ENCODE measurements at regions not wholly inside any gene's neighbourhood (a gene's known extent, or its start where the extent isn't known, plus 50 kb on each side); places are given as distances from the start of the nearest gene placed in this dataset.

- no peak overlapping the region for H3K27ac ChIP-seq (ENCODE audit: low read depth in 1 of 2, low read length in 2 of 2)
- H3K4me2 ChIP-seq (replicated peaks; ENCODE audit: extremely low read depth, low read length, poor library complexity, severe bottlenecking): no peak overlapping the region
- Mint-ChIP-seq H3K27me3 (ENCODE audit: low read depth in 3 of 3) (peaks cover 6 to 19% (median 14%) of the 10 kb centered on the region in 3 donors), H3K4me1 (peaks cover 13% of the 10 kb centered on the region), H3K9me3 (no peaks in the 10 kb centered on the region), H3K36me3 (no peaks in the 10 kb centered on the region), H3K4me3 (no peak overlapping the region), H3K27ac (no peak overlapping the region)
- TF ChIP-seq CTCF (IDR thresholded peaks at IDR 0.05): no peak
- 79% methylated on average over 6 of the region's 9 CpGs for WGBS (ENCODE audit: insufficient coverage)
- H2AFZ ChIP-seq (ENCODE audit: insufficient read depth, low read depth, low read length, poor library complexity, severe bottlenecking): no peak overlapping the region
- peaks cover under 1 to 5% of the 10 kb centered on the region in 2 donors for H3K27me3 ChIP-seq (ENCODE audit: control insufficient read depth in 2 of 2, insufficient read depth in 2 of 2, low read length in 2 of 2)
- H3K9me3 ChIP-seq (replicated peaks in 1 of 2; ENCODE audit: control insufficient read depth in 1 of 2, insufficient read depth in 1 of 2, low read length in 2 of 2): no peaks in the 10 kb centered on the region
- peaks cover 0 to 18% of the 10 kb centered on the region in 2 donors for H3K4me1 ChIP-seq (ENCODE audit: control insufficient read depth in 1 of 2, insufficient read depth in 2 of 2, low read length in 2 of 2)
- intact Hi-C loops (cut with micrococcal nuclease): no loop called here
- no peaks in the 10 kb centered on the region for H4K20me1 ChIP-seq (ENCODE audit: insufficient read depth, low read length)
- H3K36me3 ChIP-seq (replicated peaks in 1 of 2; ENCODE audit: control insufficient read depth in 1 of 2, insufficient read depth in 2 of 2, low read length in 2 of 2): no peaks in the 10 kb centered on the region
- no peak overlapping the region for H3K4me3 ChIP-seq (replicated peaks in 1 of 3; ENCODE audit: low read depth in 2 of 3, low read length in 3 of 3)
- no peaks in the 10 kb centered on the region for H3K79me2 ChIP-seq (ENCODE audit: insufficient read depth, low read length)
- no peak overlapping the region for H3K9ac ChIP-seq (ENCODE audit: insufficient read depth, low read length, poor library complexity, severe bottlenecking)
- DNase-seq: no peak
Measured at GRCh38 chr12:114742363-114742762, 58.4 kb upstream of the TBX3 start.

GRCh38 chr12:114741940-114742339 lies 58.0 kb upstream of the TBX3 start:
- 100% methylated on average over 1 of the region's 4 CpGs for WGBS (ENCODE audit: insufficient coverage)
- Histone ChIP-seq H2AFZ (ENCODE audit: insufficient read depth, low read depth, low read length, poor library complexity, severe bottlenecking) (no peak overlapping the region), H3K79me2 (ENCODE audit: insufficient read depth, low read length) (no peaks in the 10 kb centered on the region), H3K9me3 (replicated peaks in 1 of 2; ENCODE audit: control insufficient read depth in 1 of 2, insufficient read depth in 1 of 2, low read length in 2 of 2) (no peaks in the 10 kb centered on the region), H3K4me1 (ENCODE audit: control insufficient read depth in 1 of 2, insufficient read depth in 2 of 2, low read length in 2 of 2) (peaks cover 0 to 13% of the 10 kb centered on the region in 2 donors), H4K20me1 (ENCODE audit: insufficient read depth, low read length) (no peaks in the 10 kb centered on the region), H3K27me3 (ENCODE audit: control insufficient read depth in 2 of 2, insufficient read depth in 2 of 2, low read length in 2 of 2) (peaks cover 2 to 10% of the 10 kb centered on the region in 2 donors), H3K9ac (ENCODE audit: insufficient read depth, low read length, poor library complexity, severe bottlenecking) (no peak overlapping the region), H3K4me3 (replicated peaks in 1 of 3; ENCODE audit: low read depth in 2 of 3, low read length in 3 of 3) (no peak overlapping the region), H3K4me2 (replicated peaks; ENCODE audit: extremely low read depth, low read length, poor library complexity, severe bottlenecking) (no peak overlapping the region), H3K27ac (ENCODE audit: low read depth in 1 of 2, low read length in 2 of 2) (no peak overlapping the region), H3K36me3 (replicated peaks in 1 of 2; ENCODE audit: control insufficient read depth in 1 of 2, insufficient read depth in 2 of 2, low read length in 2 of 2) (no peaks in the 10 kb centered on the region)
- intact Hi-C loops (cut with micrococcal nuclease): no loop called here
- H3K4me1 Mint-ChIP-seq: peaks cover 10% of the 10 kb centered on the region
- DNase-seq: no peak
- H3K4me3 Mint-ChIP-seq: no peak overlapping the region
- TF ChIP-seq CTCF (IDR thresholded peaks at IDR 0.05): no peak
- no peaks in the 10 kb centered on the region for H3K36me3 Mint-ChIP-seq
- peaks cover 10 to 23% (median 18%) of the 10 kb centered on the region in 3 donors for H3K27me3 Mint-ChIP-seq (ENCODE audit: low read depth in 3 of 3)
- H3K27ac Mint-ChIP-seq: peak overlapping the region in 1 of 7 donors; percentile 25
- peaks cover 0 to 2% (median 0%) of the 10 kb centered on the region in 7 donors for H3K9me3 Mint-ChIP-seq
